Adrenal gland (tissue), 9 donors: ENCODE measurements at regions not wholly inside any gene's neighbourhood (a gene's known extent, or its start where the extent isn't known, plus 50 kb on each side); places are given as distances from the start of the nearest gene placed in this dataset.

Source experiments
- DNase-seq, 7 donors: peaks; one replicate each; pipeline ENCODE4 v3.0.0-alpha.2; 2019 to 2020
- H3K27ac ChIP-seq, 5 donors: fragments of 200-600 bp; sonication (generic) in 4 of 5; 1 replicate in 3 of 5; 2 replicates in 2 of 5; pipeline versions ENCODE4 v1.5.1 to v1.8.0; 2016 to 2020; ENCODE audit warnings: mild to moderate bottlenecking in 1 of 5
- H3K27me3 ChIP-seq: fragments of 200-600 bp; 2 replicates; pipeline ENCODE4 v1.8.0; 2021
- H3K36me3 ChIP-seq, 2 donors: fragments of 200-600 bp; replicated peaks in 1 of 2; 1 replicate in 1 of 2; 2 replicates in 1 of 2; pipeline versions ENCODE4 v1.5.1 to v1.8.0; 2018 to 2022
- H3K4me1 ChIP-seq, 2 donors: fragments of 200-600 bp; replicated peaks in 1 of 2; 1 replicate in 1 of 2; 2 replicates in 1 of 2; pipeline versions ENCODE4 v1.5.1 to v1.8.0; 2018 to 2021
- H3K4me3 ChIP-seq, 4 donors: fragments of 200-600 bp; sonication (generic) in 3 of 4; one replicate each; pipeline ENCODE4 v1.5.1; 2016 to 2018
- H3K9me3 ChIP-seq, 3 donors: fragments of 200-600 bp; sonication (generic) in 1 of 3; replicated peaks in 1 of 3; 1 replicate in 2 of 3; 2 replicates in 1 of 3; pipeline versions ENCODE4 v1.5.1 to v1.8.0; 2016 to 2021
- POLR2A ChIP-seq, 2 donors: fragments of 450-650 bp; IDR thresholded peaks; one replicate each; pipeline ENCODE4 v1.6.1; 2017; ENCODE audit warnings: antibody characterized with exemption in 2 of 2, mild to moderate bottlenecking in 2 of 2, moderate library complexity in 1 of 2
- WGBS, 4 donors: extraction: QIAGEN DNeasy Blood & Tissue Kit in 2 of 4; methylation state at CpG; one replicate each; pipeline versions ENCODE4 v1.1.5 to v1.1.7; 2013 to 2017; 5-methylcytosine and 5-hydroxymethylcytosine counted together
- intact Hi-C, 2 donors: fragments of 100-400 bp; cut with DNase I; formaldehyde crosslinking; loops; one replicate each; pipeline versions ENCODE4 v1.14.1 to v1.15.0; 2022 to 2023
- TF ChIP-seq, protein P1 (sequence below), 6 experiments: fragments of 450-650 bp in 4 of 6; fragments of 200-600 bp in 2 of 6; sonication (generic) in 1 of 6; IDR thresholded peaks; 1 replicate in 5 of 6; 2 replicates in 1 of 6; pipeline versions ENCODE4 v1.5.1 to v1.8.0; 2016 to 2021; ENCODE audit warnings: antibody characterized with exemption in 6 of 6, mild to moderate bottlenecking in 2 of 6, moderate library complexity in 1 of 6
- donor health status: healthy with polysubstance abuse.
- donor health status: Bipolar disorder and iron deficiency.
- donor health status: DM: yes; HTN: yes; CAD: no.
- donor health status: DM: no; HTN: no; CAD: no.
- donor health status: DM: no; HTN: no; CAD: no.

DNA sequence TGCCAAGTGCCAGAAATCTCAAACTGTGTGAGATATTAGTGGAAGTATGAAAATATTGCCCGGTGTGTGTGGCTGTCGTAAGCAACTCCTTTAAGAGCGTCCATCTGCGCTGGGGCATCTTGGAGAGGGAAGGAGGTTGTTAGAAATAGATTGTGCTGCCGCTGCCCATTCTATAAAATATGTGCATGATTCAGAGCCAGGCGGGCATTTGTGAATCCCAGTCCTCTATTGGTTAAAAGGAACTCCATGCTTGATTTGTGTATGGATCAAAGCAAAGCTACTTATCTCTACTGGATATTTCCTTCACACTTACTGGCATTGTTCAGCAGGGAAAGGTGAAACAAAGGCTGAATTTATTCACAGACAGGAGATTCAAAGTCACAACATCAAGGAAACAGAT, 89.6 kb upstream of the SNRK start:
- no peak for DNase-seq
- 80 to 92% (median 84%) methylated on average over 6 of the region's 6 CpGs for WGBS, 4 donors
- Histone ChIP-seq H3K4me1 (no peaks in the 10 kb centered on the region), H3K27ac (no peak overlapping the region), H3K36me3 (no peaks in the 10 kb centered on the region), H3K4me3 (no peak overlapping the region), H3K27me3 (no peaks in the 10 kb centered on the region), H3K9me3 (no peaks in the 10 kb centered on the region)
- TF ChIP-seq, protein P1, sequence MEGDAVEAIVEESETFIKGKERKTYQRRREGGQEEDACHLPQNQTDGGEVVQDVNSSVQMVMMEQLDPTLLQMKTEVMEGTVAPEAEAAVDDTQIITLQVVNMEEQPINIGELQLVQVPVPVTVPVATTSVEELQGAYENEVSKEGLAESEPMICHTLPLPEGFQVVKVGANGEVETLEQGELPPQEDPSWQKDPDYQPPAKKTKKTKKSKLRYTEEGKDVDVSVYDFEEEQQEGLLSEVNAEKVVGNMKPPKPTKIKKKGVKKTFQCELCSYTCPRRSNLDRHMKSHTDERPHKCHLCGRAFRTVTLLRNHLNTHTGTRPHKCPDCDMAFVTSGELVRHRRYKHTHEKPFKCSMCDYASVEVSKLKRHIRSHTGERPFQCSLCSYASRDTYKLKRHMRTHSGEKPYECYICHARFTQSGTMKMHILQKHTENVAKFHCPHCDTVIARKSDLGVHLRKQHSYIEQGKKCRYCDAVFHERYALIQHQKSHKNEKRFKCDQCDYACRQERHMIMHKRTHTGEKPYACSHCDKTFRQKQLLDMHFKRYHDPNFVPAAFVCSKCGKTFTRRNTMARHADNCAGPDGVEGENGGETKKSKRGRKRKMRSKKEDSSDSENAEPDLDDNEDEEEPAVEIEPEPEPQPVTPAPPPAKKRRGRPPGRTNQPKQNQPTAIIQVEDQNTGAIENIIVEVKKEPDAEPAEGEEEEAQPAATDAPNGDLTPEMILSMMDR (IDR thresholded peaks at IDR 0.05): no peak
- no peak for TF ChIP-seq POLR2A (IDR thresholded peaks at IDR 0.05)
- intact Hi-C loops: no loop called here

DNA sequence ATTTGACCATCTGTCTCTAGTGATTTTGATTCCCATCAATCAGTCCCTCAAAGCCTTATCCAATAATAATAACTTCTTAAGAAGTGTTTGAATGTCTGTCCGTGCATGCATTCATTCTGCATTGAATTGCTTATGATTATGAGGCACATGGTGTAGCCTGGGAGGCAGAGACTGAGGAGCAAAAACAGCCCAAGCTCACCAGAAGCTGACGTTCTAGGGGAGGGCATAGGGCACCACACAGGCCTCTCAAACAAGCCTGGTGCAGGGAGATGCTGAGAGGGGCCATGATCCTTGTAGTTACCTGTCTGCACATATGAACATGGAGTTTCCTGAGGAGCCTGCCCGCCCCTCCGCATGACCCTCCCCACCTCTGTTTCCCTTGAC, 89.2 kb upstream of the POMGNT2 start:
- H3K9me3 ChIP-seq: no peaks in the 10 kb centered on the region
- H3K27ac ChIP-seq: no peak overlapping the region
- no peak for TF ChIP-seq POLR2A (IDR thresholded peaks at IDR 0.05)
- TF ChIP-seq, protein P1 (IDR thresholded peaks at IDR 0.05): no peak
- intact Hi-C loops: no loop called here
- no peak for DNase-seq
- no peaks in the 10 kb centered on the region for H3K4me1 ChIP-seq
- H3K36me3 ChIP-seq: no peaks in the 10 kb centered on the region
- no peak overlapping the region for H3K4me3 ChIP-seq
- 86 to 89% (median 88%) methylated on average over 3 to 4 of the region's 4 CpGs for WGBS, 4 donors
- no peaks in the 10 kb centered on the region for H3K27me3 ChIP-seq

- no peak for DNase-seq
- TF ChIP-seq, protein P1 (IDR thresholded peaks at IDR 0.05): no peak
- no peak for TF ChIP-seq POLR2A (IDR thresholded peaks at IDR 0.05)
- Histone ChIP-seq H3K4me1 (no peaks in the 10 kb centered on the region), H3K27ac (no peak overlapping the region), H3K9me3 (no peaks in the 10 kb centered on the region), H3K36me3 (no peaks in the 10 kb centered on the region), H3K4me3 (no peak overlapping the region), H3K27me3 (no peaks in the 10 kb centered on the region)
- intact Hi-C loops: no loop called here
- 62 to 76% (median 71%) methylated on average over 3 to 6 of the region's 6 CpGs for WGBS, 4 donors
Observed at GRCh38 chr3:43194490-43195114, 88.7 kb upstream of the POMGNT2 start.

- H3K36me3 ChIP-seq: no peaks in the 10 kb centered on the region
- 73 to 100% (median 83%) methylated on average over 2 to 6 of the region's 6 CpGs for WGBS, 4 donors
- no peak for TF ChIP-seq POLR2A (IDR thresholded peaks at IDR 0.05)
- TF ChIP-seq, protein P1 (IDR thresholded peaks at IDR 0.05): no peak
Observed at GRCh38 chr3:43194069-43194468, 88.2 kb upstream of the POMGNT2 start.

More at GRCh38 chr3:43194069-43194468, 88.2 kb upstream of the POMGNT2 start:
- intact Hi-C loops: no loop called here
- no peaks in the 10 kb centered on the region for H3K4me1 ChIP-seq
- no peak for DNase-seq
- H3K27ac ChIP-seq: no peak overlapping the region
- H3K27me3 ChIP-seq: no peaks in the 10 kb centered on the region
- no peak overlapping the region for H3K4me3 ChIP-seq
- H3K9me3 ChIP-seq: no peaks in the 10 kb centered on the region
